OCI-LY1 (cell line): ENCODE measurements at regions not wholly inside any gene's neighbourhood (a gene's known extent, or its start where the extent isn't known, plus 50 kb on each side); places are given as distances from the start of the nearest gene placed in this dataset.

Experiments used
- CTCF ChIP-seq: fragments of 200-600 bp; sonication (generic), shearing (Covaris generic); IDR thresholded peaks from 2 replicates; pipeline ENCODE4 v1.5.1; 2017; ENCODE audit warnings: mild to moderate bottlenecking, antibody characterized with exemption, low read length, moderate library complexity, mixed read lengths
- EZH2 ChIP-seq: fragments of 200-600 bp; sonication (generic), shearing (Covaris generic); IDR thresholded peaks from 2 replicates; pipeline ENCODE4 v1.8.0; 2017; ENCODE audit warnings: borderline replicate concordance, mixed run types, mild to moderate bottlenecking, antibody characterized with exemption, low read length, moderate library complexity, mixed read lengths

- TF ChIP-seq CTCF = no peak
- TF ChIP-seq EZH2 = no peak
These were observed 525.3 kb upstream of the ZNF717 start for GRCh38 chr3:76310667-76311066.
